Lung (tissue), 11 donors: ENCODE measurements at regions not wholly inside any gene's neighbourhood (a gene's known extent, or its start where the extent isn't known, plus 50 kb on each side); places are given as distances from the start of the nearest gene placed in this dataset.

Experiments used
- ATAC-seq: fragments of 200-7000 bp; cut with Tn5 transposase; one replicate; pipeline ENCODE4 v1.9.1; 2020; ENCODE audit warnings: moderate number of reproducible peaks; ENCODE audit not compliant: insufficient read depth, low FRiP score
- DNase-seq, 3 donors: peaks; one replicate each; pipeline ENCODE4 v3.0.0-alpha.2; 2013 to 2017
- H3K27ac ChIP-seq, 2 donors: one replicate each; pipeline ENCODE4 v1.5.1; 2013; ENCODE audit warnings: mild to moderate bottlenecking in 2 of 2, moderate library complexity in 2 of 2, control low read depth in 1 of 2, inconsistent platforms in 1 of 2, low read depth in 1 of 2, low read length in 1 of 2
- H3K27me3 ChIP-seq, 3 donors: one replicate each; pipeline ENCODE4 v1.5.1; 2013; ENCODE audit warnings: low read length in 2 of 3; ENCODE audit not compliant: control insufficient read depth in 3 of 3, insufficient read depth in 3 of 3
- H3K36me3 ChIP-seq, 4 donors: one replicate each; pipeline ENCODE4 v1.5.1; 2013; ENCODE audit warnings: low read length in 4 of 4, mild to moderate bottlenecking in 1 of 4, moderate library complexity in 1 of 4; ENCODE audit not compliant: control insufficient read depth in 4 of 4, insufficient read depth in 4 of 4
- H3K4me1 ChIP-seq, 5 donors: one replicate each; pipeline ENCODE4 v1.5.1; 2013; ENCODE audit warnings: low read length in 5 of 5, mild to moderate bottlenecking in 2 of 5, moderate library complexity in 1 of 5; ENCODE audit not compliant: control insufficient read depth in 5 of 5, insufficient read depth in 5 of 5
- H3K4me3 ChIP-seq: one replicate; pipeline ENCODE4 v1.5.1; 2013; ENCODE audit warnings: mild to moderate bottlenecking, control low read depth, moderate library complexity
- H3K9ac ChIP-seq, 2 donors: one replicate each; pipeline ENCODE4 v1.5.1; 2013; ENCODE audit warnings: low read length in 2 of 2, control low read depth in 1 of 2; ENCODE audit not compliant: insufficient read depth in 1 of 2
- H3K9me3 ChIP-seq, 4 donors: one replicate each; pipeline ENCODE4 v1.5.1; 2013; ENCODE audit warnings: low read length in 3 of 4, mild to moderate bottlenecking in 1 of 4, moderate library complexity in 1 of 4; ENCODE audit not compliant: control insufficient read depth in 4 of 4, insufficient read depth in 3 of 4
- CTCF ChIP-seq: IDR thresholded peaks from 2 replicates; pipeline ENCODE4 v1.5.1; 2012; ENCODE audit warnings: mild to moderate bottlenecking; ENCODE audit errors: control extremely low read depth, extremely low read depth
- WGBS, 2 donors: extraction: QIAGEN DNeasy Blood & Tissue Kit; methylation state at CpG; one replicate each; pipeline ENCODE4 v1.1.7; 2013; 5-methylcytosine and 5-hydroxymethylcytosine counted together
- donor health status: control.
- donor health status: control.
- donor health status: Bipolar disorder and iron deficiency.
- donor health status: healthy.
- donor health status: DM: yes; HTN: yes; CAD: no.

GRCh38 chr1:163574119-163574518 is 252.4 kb downstream of the NUF2 start:
- WGBS, 2 donors, result 87 to 90% methylated on average over 6 of the region's 6 CpGs
- no peak for ATAC-seq
- Histone ChIP-seq H3K36me3 (no peaks in the 10 kb centered on the region), H3K9ac (no peak overlapping the region), H3K4me3 (no peak overlapping the region), H3K27me3 (no peaks in the 10 kb centered on the region), H3K27ac (no peak overlapping the region), H3K4me1 (no peaks in the 10 kb centered on the region), H3K9me3 (no peaks in the 10 kb centered on the region)
- DNase-seq, result no peak
- no peak for TF ChIP-seq CTCF

- H3K27me3 ChIP-seq, result no peaks in the 10 kb centered on the region
- ATAC-seq (no peak), DNase-seq (no peak)
- TF ChIP-seq CTCF, result no peak
- H3K36me3 ChIP-seq, result no peaks in the 10 kb centered on the region
- H3K4me1 ChIP-seq, result no peaks in the 10 kb centered on the region
- WGBS, 2 donors, result 61 to 71% methylated on average over 3 of the region's 3 CpGs
- no peak overlapping the region for H3K27ac ChIP-seq
- H3K4me3 ChIP-seq, result no peak overlapping the region
- no peaks in the 10 kb centered on the region for H3K9me3 ChIP-seq
- H3K9ac ChIP-seq, result no peak overlapping the region
Measured at GRCh38 chr1:163580926-163581325, 259.2 kb downstream of the NUF2 start.

GRCh38 chr1:163583661-163584181 is 262.0 kb downstream of the NUF2 start:
- H3K9ac ChIP-seq, result no peak overlapping the region
- no peaks in the 10 kb centered on the region for H3K36me3 ChIP-seq
- no peak for ATAC-seq
- peaks cover 0 to 3% (median 0%) of the 10 kb centered on the region in 4 donors for H3K9me3 ChIP-seq
- no peak overlapping the region for H3K4me3 ChIP-seq
- WGBS, 2 donors, result 30 to 35% methylated on average over 4 of the region's 4 CpGs
- TF ChIP-seq CTCF, result no peak
- no peaks in the 10 kb centered on the region for H3K4me1 ChIP-seq
- H3K27ac ChIP-seq, result no peak overlapping the region
- H3K27me3 ChIP-seq, result no peaks in the 10 kb centered on the region
- no peak for DNase-seq

- Histone ChIP-seq H3K9ac (no peak overlapping the region), H3K27ac (no peak overlapping the region), H3K9me3 (peaks cover 0 to 3% (median 0%) of the 10 kb centered on the region in 4 donors), H3K27me3 (no peaks in the 10 kb centered on the region), H3K36me3 (no peaks in the 10 kb centered on the region), H3K4me3 (no peak overlapping the region), H3K4me1 (no peaks in the 10 kb centered on the region)
- ATAC-seq, result no peak
- DNase-seq, result no peak
- 83 to 85% methylated on average over 3 of the region's 3 CpGs for WGBS, 2 donors
- no peak for TF ChIP-seq CTCF
Measured at GRCh38 chr1:163585796-163586195, 264.0 kb downstream of the NUF2 start.
